ENCODE measurements at regions not wholly inside any gene's neighbourhood (a gene's known extent, or its start where the extent isn't known, plus 50 kb on each side); places are given as distances from the start of the nearest gene placed in this dataset.

- Histone ChIP-seq H3K36me3 (ENCODE audit: insufficient read depth) (no peaks in the 10 kb centered on the region), H3K4me1 (ENCODE audit: insufficient read depth) (no peaks in the 10 kb centered on the region), H3K27ac (ENCODE audit: low read depth) (no peak overlapping the region), H3K4me3 (ENCODE audit: low read depth, low read length) (no peak overlapping the region)
- 79% methylated on average over 1 of the region's 1 CpG for WGBS
- no peak for DNase-seq (ENCODE audit: extremely low spot score)
Measured at GRCh38 chr7:34237493-34237849, 332.1 kb downstream of the BMPER start.

GRCh38 chr7:34240417-34240816, 335.1 kb downstream of the BMPER start:
- DNase-seq (ENCODE audit: extremely low spot score), result no peak
- Histone ChIP-seq H3K4me3 (ENCODE audit: low read depth, low read length) (no peak overlapping the region), H3K4me1 (ENCODE audit: insufficient read depth) (no peaks in the 10 kb centered on the region), H3K27ac (ENCODE audit: low read depth) (no peak overlapping the region), H3K36me3 (ENCODE audit: insufficient read depth) (no peaks in the 10 kb centered on the region)
- 77% methylated on average over 4 of the region's 4 CpGs for WGBS

- Histone ChIP-seq H3K27ac (ENCODE audit: low read depth) (no peak overlapping the region), H3K36me3 (ENCODE audit: insufficient read depth) (no peaks in the 10 kb centered on the region), H3K4me3 (ENCODE audit: low read depth, low read length) (no peak overlapping the region), H3K4me1 (ENCODE audit: insufficient read depth) (no peaks in the 10 kb centered on the region)
- WGBS, result 29% methylated on average over 1 of the region's 1 CpG
- no peak for DNase-seq (ENCODE audit: extremely low spot score)
Measured at GRCh38 chr7:34242391-34242790, 337.1 kb downstream of the BMPER start.

GRCh38 chr7:34245246-34245645, 339.9 kb downstream of the BMPER start:
- no peaks in the 10 kb centered on the region for H3K4me1 ChIP-seq (ENCODE audit: insufficient read depth)
- 89% methylated on average over 4 of the region's 4 CpGs for WGBS
- no peaks in the 10 kb centered on the region for H3K36me3 ChIP-seq (ENCODE audit: insufficient read depth)
- no peak overlapping the region for H3K27ac ChIP-seq (ENCODE audit: low read depth)
- no peak for DNase-seq (ENCODE audit: extremely low spot score)
- H3K4me3 ChIP-seq (ENCODE audit: low read depth, low read length), result no peak overlapping the region

GRCh38 chr7:34247468-34247867, 342.1 kb downstream of the BMPER start:
- DNase-seq (ENCODE audit: extremely low spot score), result no peak
- no peak overlapping the region for H3K4me3 ChIP-seq (ENCODE audit: low read depth, low read length)
- H3K4me1 ChIP-seq (ENCODE audit: insufficient read depth), result no peaks in the 10 kb centered on the region
- no peaks in the 10 kb centered on the region for H3K36me3 ChIP-seq (ENCODE audit: insufficient read depth)
- 100% methylated on average over 1 of the region's 1 CpG for WGBS
- no peak overlapping the region for H3K27ac ChIP-seq (ENCODE audit: low read depth)

GRCh38 chr7:34249192-34249591, 343.9 kb downstream of the BMPER start:
- WGBS, result 55% methylated on average over 2 of the region's 2 CpGs
- no peaks in the 10 kb centered on the region for H3K4me1 ChIP-seq (ENCODE audit: insufficient read depth)
- DNase-seq (ENCODE audit: extremely low spot score), result no peak

GRCh38 chr7:34260279-34260678, 354.9 kb downstream of the BMPER start:
- Histone ChIP-seq H3K4me3 (ENCODE audit: low read depth, low read length) (no peak overlapping the region), H3K36me3 (ENCODE audit: insufficient read depth) (no peaks in the 10 kb centered on the region), H3K27ac (ENCODE audit: low read depth) (no peak overlapping the region), H3K4me1 (ENCODE audit: insufficient read depth) (no peaks in the 10 kb centered on the region)
- DNase-seq (ENCODE audit: extremely low spot score), result no peak

More at GRCh38 chr7:34249192-34249591, 343.9 kb downstream of the BMPER start:
- H3K4me3 ChIP-seq (ENCODE audit: low read depth, low read length), result no peak overlapping the region
- no peaks in the 10 kb centered on the region for H3K36me3 ChIP-seq (ENCODE audit: insufficient read depth)
- no peak overlapping the region for H3K27ac ChIP-seq (ENCODE audit: low read depth)

- WGBS, result 89% methylated on average over 2 of the region's 2 CpGs
- Histone ChIP-seq H3K4me3 (ENCODE audit: low read depth, low read length) (no peak overlapping the region), H3K4me1 (ENCODE audit: insufficient read depth) (no peaks in the 10 kb centered on the region), H3K36me3 (ENCODE audit: insufficient read depth) (no peaks in the 10 kb centered on the region), H3K27ac (ENCODE audit: low read depth) (no peak overlapping the region)
- DNase-seq (ENCODE audit: extremely low spot score), result no peak
Measured at GRCh38 chr7:34263168-34263567, 357.8 kb downstream of the BMPER start.

GRCh38 chr7:34269084-34269483, 363.7 kb downstream of the BMPER start:
- H3K4me3 ChIP-seq (ENCODE audit: low read depth, low read length), result no peak overlapping the region
- no peak overlapping the region for H3K27ac ChIP-seq (ENCODE audit: low read depth)
- DNase-seq (ENCODE audit: extremely low spot score), result no peak
- H3K4me1 ChIP-seq (ENCODE audit: insufficient read depth), result no peaks in the 10 kb centered on the region
- no peaks in the 10 kb centered on the region for H3K36me3 ChIP-seq (ENCODE audit: insufficient read depth)
- 55% methylated on average over 2 of the region's 2 CpGs for WGBS

- Histone ChIP-seq H3K4me3 (ENCODE audit: low read depth, low read length) (no peak overlapping the region), H3K27ac (ENCODE audit: low read depth) (no peak overlapping the region), H3K36me3 (ENCODE audit: insufficient read depth) (no peaks in the 10 kb centered on the region), H3K4me1 (ENCODE audit: insufficient read depth) (no peaks in the 10 kb centered on the region)
- no peak for DNase-seq (ENCODE audit: extremely low spot score)
Measured at GRCh38 chr7:34275624-34276023, 370.3 kb downstream of the BMPER start.

GRCh38 chr7:34277016-34277802, 371.9 kb downstream of the BMPER start:
- H3K4me3 ChIP-seq (ENCODE audit: low read depth, low read length), result no peak overlapping the region
- no peaks in the 10 kb centered on the region for H3K36me3 ChIP-seq (ENCODE audit: insufficient read depth)
- no peak overlapping the region for H3K27ac ChIP-seq (ENCODE audit: low read depth)
- no peaks in the 10 kb centered on the region for H3K4me1 ChIP-seq (ENCODE audit: insufficient read depth)
- DNase-seq (ENCODE audit: extremely low spot score), result no peak
- WGBS, result 77% methylated on average over 7 of the region's 7 CpGs

- Histone ChIP-seq H3K27ac (ENCODE audit: low read depth) (no peak overlapping the region), H3K36me3 (ENCODE audit: insufficient read depth) (no peaks in the 10 kb centered on the region), H3K4me3 (ENCODE audit: low read depth, low read length) (no peak overlapping the region), H3K4me1 (ENCODE audit: insufficient read depth) (no peaks in the 10 kb centered on the region)
- WGBS, result 77% methylated on average over 4 of the region's 4 CpGs
- no peak for DNase-seq (ENCODE audit: extremely low spot score)
Measured at GRCh38 chr7:34277803-34278199, 372.5 kb downstream of the BMPER start.

GRCh38 chr7:34281260-34281659, 375.9 kb downstream of the BMPER start:
- 92% methylated on average over 1 of the region's 1 CpG for WGBS
- no peak overlapping the region for H3K27ac ChIP-seq (ENCODE audit: low read depth)
- H3K4me1 ChIP-seq (ENCODE audit: insufficient read depth), result no peaks in the 10 kb centered on the region
- no peak for DNase-seq (ENCODE audit: extremely low spot score)
- no peaks in the 10 kb centered on the region for H3K36me3 ChIP-seq (ENCODE audit: insufficient read depth)
- H3K4me3 ChIP-seq (ENCODE audit: low read depth, low read length), result no peak overlapping the region

- WGBS, result 21% methylated on average over 1 of the region's 1 CpG
Measured at GRCh38 chr7:34282271-34282670, 375.7 kb upstream of the NPSR1 start.

GRCh38 chr7:34296663-34297062, 361.4 kb upstream of the NPSR1 start:
- Histone ChIP-seq H3K4me1 (ENCODE audit: insufficient read depth) (no peaks in the 10 kb centered on the region), H3K36me3 (ENCODE audit: insufficient read depth) (no peaks in the 10 kb centered on the region), H3K27ac (ENCODE audit: low read depth) (no peak overlapping the region), H3K4me3 (ENCODE audit: low read depth, low read length) (no peak overlapping the region)
- 76% methylated on average over 1 of the region's 1 CpG for WGBS
- DNase-seq (ENCODE audit: extremely low spot score), result no peak

More at GRCh38 chr7:34282271-34282670, 375.7 kb upstream of the NPSR1 start:
- no peak for DNase-seq (ENCODE audit: extremely low spot score)
- Histone ChIP-seq H3K4me3 (ENCODE audit: low read depth, low read length) (no peak overlapping the region), H3K4me1 (ENCODE audit: insufficient read depth) (no peaks in the 10 kb centered on the region), H3K36me3 (ENCODE audit: insufficient read depth) (no peaks in the 10 kb centered on the region), H3K27ac (ENCODE audit: low read depth) (no peak overlapping the region)
